Nephron (organoid): ENCODE measurements at regions not wholly inside any gene's neighbourhood (a gene's known extent, or its start where the extent isn't known, plus 50 kb on each side); places are given as distances from the start of the nearest gene placed in this dataset.
A peak's percentile ranks its signal among the peaks of the same experiment; 100 is the strongest.

Experiments
- H3K27ac Mint-ChIP-seq, 3 experiments: 2 replicates each; pipeline ENCODE4 v1.8.0; 2020; ENCODE audit warnings: mixed read lengths in 3 of 3, mild to moderate bottlenecking in 2 of 3, moderate library complexity in 1 of 3
- H3K27me3 Mint-ChIP-seq: 2 replicates; pipeline ENCODE4 v1.8.0; 2021; ENCODE audit warnings: low read depth, mild to moderate bottlenecking, moderate library complexity, mixed read lengths
- H3K36me3 Mint-ChIP-seq: 2 replicates; pipeline ENCODE4 v1.8.0; 2020; ENCODE audit warnings: low read depth, mixed read lengths
- H3K4me1 Mint-ChIP-seq: 2 replicates; pipeline ENCODE4 v1.8.0; 2020; ENCODE audit warnings: mixed read lengths
- H3K4me3 Mint-ChIP-seq, 3 experiments: 2 replicates each; pipeline ENCODE4 v1.8.0; 2020; ENCODE audit warnings: mild to moderate bottlenecking in 3 of 3, mixed read lengths in 3 of 3, moderate library complexity in 2 of 3
- H3K9me3 Mint-ChIP-seq: 2 replicates; pipeline ENCODE4 v1.8.0; 2020; ENCODE audit warnings: mixed read lengths
- CTCF ChIP-seq, 3 experiments: fragments of 200-600 bp; sonication (generic); IDR thresholded peaks; one replicate each; pipeline ENCODE4 v1.5.0; 2021; ENCODE audit warnings: antibody characterized with exemption in 3 of 3; ENCODE audit not compliant: unreplicated experiment in 3 of 3

GRCh38 chr3:139774560-139775302, 97.0 kb upstream of the NMNAT3 start:
- Mint-ChIP-seq H3K27ac (peak overlapping the region; percentile 81 to 92 (median 82)), H3K4me1 (peaks cover 76% of the 10 kb centered on the region), H3K27me3 (peaks cover 6% of the 10 kb centered on the region), H3K4me3 (peak overlapping the region in 1 of 3 experiments; percentile 30), H3K36me3 (no peaks in the 10 kb centered on the region), H3K9me3 (no peaks in the 10 kb centered on the region)
- TF ChIP-seq CTCF (IDR thresholded peaks at IDR 0.05; ENCODE audit: unreplicated experiment in 3 of 3), result no peak

- Mint-ChIP-seq H3K27ac (peak overlapping the region in 2 of 3 experiments; percentile 82 to 92), H3K4me1 (peaks cover 67% of the 10 kb centered on the region), H3K9me3 (no peaks in the 10 kb centered on the region), H3K27me3 (peaks cover 6% of the 10 kb centered on the region), H3K4me3 (peak overlapping the region in 1 of 3 experiments; percentile 1), H3K36me3 (no peaks in the 10 kb centered on the region)
- no peak for TF ChIP-seq CTCF (IDR thresholded peaks at IDR 0.05; ENCODE audit: unreplicated experiment in 3 of 3)
Measured at GRCh38 chr3:139772539-139773500, 95.0 kb upstream of the NMNAT3 start.

GRCh38 chr3:139771331-139771730, 93.6 kb upstream of the NMNAT3 start:
- no peaks in the 10 kb centered on the region for H3K9me3 Mint-ChIP-seq
- H3K4me1 Mint-ChIP-seq, result peaks cover 66% of the 10 kb centered on the region
- no peak overlapping the region for H3K4me3 Mint-ChIP-seq
- H3K36me3 Mint-ChIP-seq, result no peaks in the 10 kb centered on the region
- no peak for TF ChIP-seq CTCF (IDR thresholded peaks at IDR 0.05; ENCODE audit: unreplicated experiment in 3 of 3)
- H3K27ac Mint-ChIP-seq, result peak overlapping the region in 2 of 3 experiments; percentile 82 to 92
- no peaks in the 10 kb centered on the region for H3K27me3 Mint-ChIP-seq

- H3K4me3 Mint-ChIP-seq, result no peak overlapping the region
- H3K27ac Mint-ChIP-seq, result peak overlapping the region in 2 of 3 experiments; percentile 68 to 82
Measured at GRCh38 chr3:139770577-139770976, 92.8 kb upstream of the NMNAT3 start.

GRCh38 chr3:139769796-139770195, 92.0 kb upstream of the NMNAT3 start:
- no peak overlapping the region for H3K4me3 Mint-ChIP-seq
- H3K36me3 Mint-ChIP-seq, result no peaks in the 10 kb centered on the region
- H3K9me3 Mint-ChIP-seq, result no peaks in the 10 kb centered on the region
- peaks cover 3% of the 10 kb centered on the region for H3K27me3 Mint-ChIP-seq
- peaks cover 59% of the 10 kb centered on the region for H3K4me1 Mint-ChIP-seq
- TF ChIP-seq CTCF (IDR thresholded peaks at IDR 0.05; ENCODE audit: unreplicated experiment in 3 of 3), result no peak
- H3K27ac Mint-ChIP-seq, result peak overlapping the region in 1 of 3 experiments; percentile 23

More at GRCh38 chr3:139770577-139770976, 92.8 kb upstream of the NMNAT3 start:
- TF ChIP-seq CTCF (IDR thresholded peaks at IDR 0.05; ENCODE audit: unreplicated experiment in 3 of 3), result no peak
- peaks cover 59% of the 10 kb centered on the region for H3K4me1 Mint-ChIP-seq
- H3K9me3 Mint-ChIP-seq, result no peaks in the 10 kb centered on the region
- H3K36me3 Mint-ChIP-seq, result no peaks in the 10 kb centered on the region
- peaks cover 3% of the 10 kb centered on the region for H3K27me3 Mint-ChIP-seq
